ENCODE measurements at regions not wholly inside any gene's neighbourhood (a gene's known extent, or its start where the extent isn't known, plus 50 kb on each side); places are given as distances from the start of the nearest gene placed in this dataset.

- DNase-seq (ENCODE audit: low read depth, low spot score): no peak
- Histone ChIP-seq H3K9me1 (ENCODE audit: control insufficient read depth, extremely low read depth, insufficient read depth, low read length) (peaks cover 2% of the 10 kb centered on the region), H3K36me3 (ENCODE audit: control insufficient read depth in 2 of 2, extremely low read depth in 1 of 2, insufficient read depth in 2 of 2, low read length in 2 of 2) (no peaks in the 10 kb centered on the region), H3K4me3 (ENCODE audit: control insufficient read depth in 2 of 3, extremely low read depth in 1 of 3, insufficient read depth in 2 of 3, low read depth in 1 of 3, low read length in 3 of 3) (no peak overlapping the region), H3K9me3 (ENCODE audit: control insufficient read depth, low read depth, low read length) (no peaks in the 10 kb centered on the region), H2AFZ (ENCODE audit: control insufficient read depth, low read length) (peak overlapping the region; percentile 67), H4K20me1 (ENCODE audit: control insufficient read depth, extremely low read depth, insufficient read depth, low read length) (no peaks in the 10 kb centered on the region), H3K27me3 (ENCODE audit: control insufficient read depth, extremely low read depth, insufficient read depth, low read length) (no peaks in the 10 kb centered on the region), H3K4me1 (ENCODE audit: control insufficient read depth, extremely low read depth, insufficient read depth, low read length) (peaks cover 26% of the 10 kb centered on the region), H3K9ac (ENCODE audit: control insufficient read depth, extremely low read depth, insufficient read depth, low read length) (no peak overlapping the region), H3K27ac (ENCODE audit: control insufficient read depth, insufficient read depth, low read length) (peak overlapping the region; percentile 39), H3K4me2 (ENCODE audit: control insufficient read depth, extremely low read depth, insufficient read depth, low read depth, low read length) (peak overlapping the region; percentile 39), H3K79me2 (ENCODE audit: control insufficient read depth, insufficient read depth, low read length) (no peaks in the 10 kb centered on the region)
- TF ChIP-seq, protein P1, sequence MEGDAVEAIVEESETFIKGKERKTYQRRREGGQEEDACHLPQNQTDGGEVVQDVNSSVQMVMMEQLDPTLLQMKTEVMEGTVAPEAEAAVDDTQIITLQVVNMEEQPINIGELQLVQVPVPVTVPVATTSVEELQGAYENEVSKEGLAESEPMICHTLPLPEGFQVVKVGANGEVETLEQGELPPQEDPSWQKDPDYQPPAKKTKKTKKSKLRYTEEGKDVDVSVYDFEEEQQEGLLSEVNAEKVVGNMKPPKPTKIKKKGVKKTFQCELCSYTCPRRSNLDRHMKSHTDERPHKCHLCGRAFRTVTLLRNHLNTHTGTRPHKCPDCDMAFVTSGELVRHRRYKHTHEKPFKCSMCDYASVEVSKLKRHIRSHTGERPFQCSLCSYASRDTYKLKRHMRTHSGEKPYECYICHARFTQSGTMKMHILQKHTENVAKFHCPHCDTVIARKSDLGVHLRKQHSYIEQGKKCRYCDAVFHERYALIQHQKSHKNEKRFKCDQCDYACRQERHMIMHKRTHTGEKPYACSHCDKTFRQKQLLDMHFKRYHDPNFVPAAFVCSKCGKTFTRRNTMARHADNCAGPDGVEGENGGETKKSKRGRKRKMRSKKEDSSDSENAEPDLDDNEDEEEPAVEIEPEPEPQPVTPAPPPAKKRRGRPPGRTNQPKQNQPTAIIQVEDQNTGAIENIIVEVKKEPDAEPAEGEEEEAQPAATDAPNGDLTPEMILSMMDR (optimal IDR thresholded peaks at IDR 0.05 in 1 of 3, IDR thresholded peaks at IDR 0.05 in 1 of 3, conservative IDR thresholded peaks at IDR 0.05 in 1 of 3; ENCODE audit: extremely low read depth in 1 of 3, insufficient read depth in 2 of 3, low read length in 3 of 3): no peak
- no peak for TF ChIP-seq EZH2 (IDR thresholded peaks at IDR 0.05; ENCODE audit: low read length)
- FAIRE-seq: peak; percentile 88
- dilution Hi-C loops (cut with MboI; ENCODE audit: extremely low pct_ligation_motif_present, low sequenced_read_pairs): no loop called here
These were observed 119.7 kb upstream of the ZNF648 start for GRCh38 chr1:182181167-182181572.

- Histone ChIP-seq H3K9ac (ENCODE audit: control insufficient read depth, extremely low read depth, insufficient read depth, low read length) (peak overlapping the region; percentile 31), H3K4me2 (ENCODE audit: control insufficient read depth, extremely low read depth, insufficient read depth, low read depth, low read length) (peak overlapping the region; percentile 29), H3K27ac (ENCODE audit: control insufficient read depth, insufficient read depth, low read length) (peak overlapping the region; percentile 62), H3K9me1 (ENCODE audit: control insufficient read depth, extremely low read depth, insufficient read depth, low read length) (peaks cover 2% of the 10 kb centered on the region), H3K27me3 (ENCODE audit: control insufficient read depth, extremely low read depth, insufficient read depth, low read length) (no peaks in the 10 kb centered on the region), H4K20me1 (ENCODE audit: control insufficient read depth, extremely low read depth, insufficient read depth, low read length) (no peaks in the 10 kb centered on the region), H3K36me3 (ENCODE audit: control insufficient read depth in 2 of 2, extremely low read depth in 1 of 2, insufficient read depth in 2 of 2, low read length in 2 of 2) (no peaks in the 10 kb centered on the region), H3K79me2 (ENCODE audit: control insufficient read depth, insufficient read depth, low read length) (no peaks in the 10 kb centered on the region), H3K9me3 (ENCODE audit: control insufficient read depth, low read depth, low read length) (no peaks in the 10 kb centered on the region), H2AFZ (ENCODE audit: control insufficient read depth, low read length) (no peak overlapping the region), H3K4me1 (ENCODE audit: control insufficient read depth, extremely low read depth, insufficient read depth, low read length) (peaks cover 29% of the 10 kb centered on the region), H3K4me3 (ENCODE audit: control insufficient read depth in 2 of 3, extremely low read depth in 1 of 3, insufficient read depth in 2 of 3, low read depth in 1 of 3, low read length in 3 of 3) (no peak overlapping the region)
- dilution Hi-C loops (cut with MboI; ENCODE audit: extremely low pct_ligation_motif_present, low sequenced_read_pairs): no loop called here
- FAIRE-seq: peak; percentile 94
- no peak for DNase-seq (ENCODE audit: low read depth, low spot score)
- TF ChIP-seq EZH2 (IDR thresholded peaks at IDR 0.05; ENCODE audit: low read length): no peak
- TF ChIP-seq, protein P1 (optimal IDR thresholded peaks at IDR 0.05 in 1 of 3, IDR thresholded peaks at IDR 0.05 in 1 of 3, conservative IDR thresholded peaks at IDR 0.05 in 1 of 3; ENCODE audit: extremely low read depth in 1 of 3, insufficient read depth in 2 of 3, low read length in 3 of 3): no peak
These were observed 113.9 kb upstream of the ZNF648 start for GRCh38 chr1:182175361-182175931.

Data from keratinocyte (primary cell).